Islet precursor cell (in vitro differentiated cells): ENCODE measurements at regions not wholly inside any gene's neighbourhood (a gene's known extent, or its start where the extent isn't known, plus 50 kb on each side); places are given as distances from the start of the nearest gene placed in this dataset.

Experiments
- DNase-seq: peaks from one replicate; pipeline ENCODE4 v3.0.0-alpha.2; 2018

DNA sequence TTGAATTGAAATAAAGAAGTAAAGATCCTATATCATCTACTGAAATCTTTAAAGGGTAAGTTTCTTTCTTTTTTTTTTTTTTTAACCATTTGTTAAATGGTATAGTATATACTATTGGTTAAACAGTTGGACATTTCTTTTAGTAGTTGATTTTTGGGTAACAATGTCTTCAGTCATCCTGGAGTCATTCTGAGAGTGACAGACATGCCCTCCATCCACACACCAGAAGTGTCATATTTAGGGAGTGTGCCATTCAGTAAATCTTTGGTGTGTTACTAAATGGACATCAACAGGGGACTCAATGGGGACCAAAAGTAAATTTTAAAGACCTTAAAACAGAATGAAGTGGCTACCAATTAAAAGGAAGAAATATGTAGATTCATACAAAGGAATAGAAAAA, 50.8 kb upstream of the SLC39A10 start:
- DNase-seq: no peak

DNA sequence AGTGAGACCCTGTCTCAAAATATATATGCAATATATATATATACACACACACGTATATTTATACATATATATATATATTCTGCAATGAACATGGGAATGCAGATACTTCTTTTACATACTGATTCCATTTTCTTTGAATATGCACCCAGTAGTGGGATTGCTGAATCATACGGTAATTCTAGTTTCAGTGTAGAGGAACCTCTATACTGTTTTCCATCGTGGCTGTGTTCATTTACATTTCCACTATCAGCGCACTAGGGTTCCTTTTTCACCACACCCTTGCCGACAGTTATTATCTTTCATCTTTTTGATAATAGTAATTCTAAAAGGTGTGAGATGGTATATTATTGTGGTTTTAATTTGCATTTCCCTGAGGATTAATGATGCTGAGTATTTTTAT, 52.3 kb upstream of the SLC39A10 start:
- no peak for DNase-seq

DNA sequence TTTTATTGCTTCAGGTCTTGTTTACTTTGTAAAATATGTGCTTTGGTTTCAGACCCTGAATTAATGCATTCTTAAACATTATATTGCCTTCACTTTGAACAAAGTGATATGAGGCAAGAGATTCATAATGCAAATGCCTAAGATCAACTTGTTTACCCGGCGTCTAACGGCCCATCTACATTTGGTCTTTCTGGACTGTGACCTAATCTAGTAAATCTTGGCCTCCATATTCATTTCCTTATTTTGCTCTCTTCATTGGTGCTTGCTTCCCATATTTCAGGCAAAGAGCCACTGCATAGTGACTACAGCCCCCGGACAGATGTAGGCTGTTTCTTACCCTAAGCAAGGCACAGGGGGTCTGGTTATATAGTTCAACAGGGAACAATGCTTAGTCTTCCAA, 53.0 kb upstream of the SLC39A10 start:
- DNase-seq: no peak

DNA sequence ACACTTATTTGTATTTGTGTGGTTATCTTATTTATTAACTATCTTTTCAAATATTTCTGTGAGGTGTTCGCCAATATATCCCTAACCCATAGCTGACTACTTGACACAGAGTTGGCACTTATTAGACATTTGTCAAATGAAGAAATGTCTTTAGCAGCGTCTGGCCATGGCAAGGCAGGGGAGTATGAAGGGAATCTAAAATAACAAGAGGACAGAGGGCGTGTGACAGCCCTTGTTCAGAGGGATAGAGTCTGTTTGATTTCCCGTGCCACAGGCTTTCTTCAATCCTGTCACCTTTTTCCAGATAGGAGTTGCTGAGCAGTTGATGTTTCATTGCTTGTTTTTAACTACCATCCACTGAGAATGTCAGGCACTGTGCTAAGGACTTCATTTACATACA, 53.6 kb upstream of the SLC39A10 start:
- DNase-seq: no peak

DNA sequence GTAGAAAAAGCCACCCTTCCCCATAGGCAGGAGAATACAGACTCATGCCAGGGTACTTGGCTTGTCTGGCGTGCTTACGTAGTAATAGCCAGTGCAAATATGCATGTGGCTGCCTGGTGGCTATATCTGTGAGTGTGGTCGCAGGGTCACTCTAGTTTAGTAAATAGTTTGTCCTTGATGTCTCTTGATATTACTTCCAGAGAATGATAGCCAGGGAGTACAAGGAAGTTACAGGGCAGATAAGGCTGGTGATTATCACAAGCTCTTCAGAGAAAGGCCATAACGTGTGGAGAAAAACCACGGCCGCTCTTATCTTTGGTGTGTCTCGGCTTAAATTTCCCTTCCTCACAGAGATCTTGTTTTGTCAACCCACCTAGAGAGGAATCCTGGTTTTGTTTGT, 54.3 kb upstream of the SLC39A10 start:
- DNase-seq: no peak

DNA sequence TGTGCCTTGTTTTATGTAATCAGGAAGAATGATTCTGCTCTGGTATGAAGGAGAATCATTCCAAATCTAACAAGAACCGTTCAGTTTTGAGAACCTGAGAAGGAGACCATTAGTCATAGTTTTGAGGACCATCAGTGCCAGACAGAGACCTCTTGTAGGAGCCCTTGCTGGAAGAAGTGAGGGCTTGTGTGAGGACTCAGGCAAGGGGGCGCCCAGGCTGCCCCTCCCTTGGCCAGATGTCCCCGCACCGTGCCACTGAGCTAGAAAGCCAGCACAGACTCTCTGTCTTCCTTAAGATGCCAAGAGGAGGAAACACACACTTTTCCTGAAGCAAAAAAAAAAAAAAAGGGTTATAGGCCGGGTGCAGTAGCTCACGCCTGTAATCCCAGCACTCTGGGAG, 55.7 kb upstream of the SLC39A10 start:
- DNase-seq: no peak

DNA sequence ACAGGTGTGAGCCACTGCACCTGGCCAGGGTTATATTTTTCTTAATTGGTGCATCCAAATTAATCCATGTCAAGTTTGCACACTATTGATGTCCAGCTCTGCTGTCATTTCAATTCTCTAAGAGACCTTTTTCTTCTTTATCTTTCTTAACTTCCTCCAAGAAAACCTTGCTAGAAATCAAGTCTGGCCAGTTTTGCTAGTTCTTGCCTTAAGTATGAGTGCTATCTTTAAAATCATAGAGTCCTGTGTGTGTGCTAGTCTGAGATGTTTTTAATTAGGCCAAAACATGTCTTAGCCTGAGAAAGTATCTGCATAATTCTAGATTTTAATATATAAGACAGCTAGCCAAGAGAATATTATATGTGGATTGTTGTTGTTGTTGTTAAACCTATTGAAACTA, 56.2 kb upstream of the SLC39A10 start:
- no peak for DNase-seq

DNA sequence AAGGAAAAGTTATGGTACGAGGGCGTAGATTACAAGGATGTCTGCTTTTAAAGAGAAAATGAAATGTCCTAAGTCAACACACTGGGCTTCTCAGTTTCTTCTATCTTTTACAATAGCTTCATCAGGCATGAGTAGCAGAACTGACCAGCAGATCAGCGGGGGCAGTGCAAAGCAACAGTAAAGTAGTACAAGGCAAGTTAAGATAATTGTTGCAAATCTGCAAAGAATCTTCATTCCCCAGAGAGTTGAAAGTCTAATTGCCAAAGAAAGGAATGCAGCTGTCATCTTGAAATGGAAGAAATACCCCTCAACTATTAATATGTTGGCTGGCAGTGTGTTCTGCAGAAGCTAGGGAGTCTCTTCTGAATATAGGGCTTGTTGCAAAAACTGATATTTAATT, 60.2 kb upstream of the SLC39A10 start:
- no peak for DNase-seq

DNA sequence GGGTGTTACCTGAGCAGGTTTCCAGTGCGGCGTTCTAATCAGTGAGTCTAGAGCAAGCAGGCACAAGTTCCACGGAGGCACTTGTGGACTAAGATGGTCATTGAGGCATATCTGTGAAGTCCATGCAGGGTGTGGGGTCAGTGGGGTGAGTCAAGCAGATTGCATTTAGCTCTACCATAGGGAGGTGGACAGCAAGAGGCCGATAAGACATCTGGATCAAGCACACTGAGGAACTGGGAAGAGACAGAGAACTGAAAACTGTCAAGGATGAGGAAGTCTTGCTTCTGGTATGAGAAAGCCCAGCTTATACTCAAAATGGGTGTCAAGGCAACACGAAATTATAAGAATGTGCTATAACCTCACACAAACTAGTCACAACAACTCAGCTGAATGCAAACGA, 61.2 kb upstream of the SLC39A10 start:
- no peak for DNase-seq

DNA sequence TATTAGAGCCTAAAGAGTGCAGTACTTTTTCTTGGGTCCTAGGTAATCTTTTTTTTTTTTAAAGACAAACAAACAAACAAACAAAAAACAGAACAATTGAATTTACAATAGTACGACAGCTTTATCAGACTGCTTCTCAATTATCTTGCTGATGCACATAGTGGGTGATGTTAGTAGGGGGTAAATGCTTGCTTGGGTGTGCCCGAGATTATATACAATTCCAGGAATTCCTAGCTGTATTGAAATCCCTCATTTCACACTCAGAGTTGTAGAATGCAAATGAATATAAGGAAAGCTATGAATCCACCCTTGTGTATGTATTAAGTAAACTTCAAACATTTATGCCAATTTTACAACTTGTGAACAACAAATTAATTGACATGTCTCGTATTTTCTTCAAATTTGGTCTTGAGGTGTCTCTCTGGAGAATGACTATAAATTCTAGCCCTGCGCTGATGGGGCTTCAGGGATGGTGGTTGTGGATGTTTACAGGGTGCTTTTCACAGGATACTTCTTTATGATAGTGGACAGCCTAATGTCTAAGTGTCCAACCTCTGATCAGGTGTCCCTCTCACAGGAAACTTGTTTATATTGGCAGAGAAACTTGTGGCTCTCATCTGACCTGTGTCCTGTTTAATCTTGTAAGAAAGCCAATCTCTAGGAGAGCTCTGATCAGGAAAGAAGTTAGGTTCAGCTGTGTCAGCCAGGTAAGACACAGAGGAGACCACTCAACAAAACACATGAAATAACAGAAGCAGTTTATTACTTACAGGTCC, 61.9 kb upstream of the SLC39A10 start:
- DNase-seq: no peak

DNA sequence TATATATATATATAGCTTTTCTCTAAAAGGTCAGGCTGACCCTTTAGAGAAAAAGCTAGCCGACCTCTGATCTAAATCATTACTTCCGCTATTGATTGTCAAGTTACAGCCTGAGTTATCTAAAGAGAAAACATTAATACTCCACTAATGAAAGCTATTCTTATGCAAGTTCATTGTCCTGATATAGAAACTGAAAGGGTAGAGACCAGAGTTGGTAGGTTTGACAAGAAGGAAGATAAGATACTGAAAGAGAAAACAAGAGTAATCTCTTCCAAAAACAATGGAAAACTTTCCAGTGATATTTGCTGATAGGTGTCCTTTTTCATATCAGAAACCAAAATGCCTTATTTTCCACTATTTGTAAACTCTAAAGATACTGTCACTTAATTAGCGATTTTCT, 62.8 kb upstream of the SLC39A10 start:
- DNase-seq: no peak

DNA sequence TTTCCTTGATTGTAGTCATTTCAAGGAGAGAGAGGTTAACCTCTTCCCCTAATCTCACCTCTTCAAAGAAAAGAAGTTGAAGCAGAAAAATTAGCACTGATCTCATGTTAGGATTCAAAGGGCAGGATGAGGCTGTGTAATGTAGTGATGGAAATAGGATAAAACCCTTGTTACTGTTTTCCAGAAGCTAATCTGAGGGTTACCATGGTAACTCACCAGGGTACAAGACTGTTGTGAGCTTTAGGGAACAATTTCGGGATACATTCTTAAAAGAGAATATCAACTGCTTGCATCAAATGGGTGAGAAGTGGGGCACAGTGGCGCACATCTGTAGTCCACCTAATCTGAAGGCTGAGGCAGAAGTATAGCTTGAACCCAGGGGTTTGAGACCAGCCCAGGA, 64.9 kb upstream of the SLC39A10 start:
- no peak for DNase-seq

DNA sequence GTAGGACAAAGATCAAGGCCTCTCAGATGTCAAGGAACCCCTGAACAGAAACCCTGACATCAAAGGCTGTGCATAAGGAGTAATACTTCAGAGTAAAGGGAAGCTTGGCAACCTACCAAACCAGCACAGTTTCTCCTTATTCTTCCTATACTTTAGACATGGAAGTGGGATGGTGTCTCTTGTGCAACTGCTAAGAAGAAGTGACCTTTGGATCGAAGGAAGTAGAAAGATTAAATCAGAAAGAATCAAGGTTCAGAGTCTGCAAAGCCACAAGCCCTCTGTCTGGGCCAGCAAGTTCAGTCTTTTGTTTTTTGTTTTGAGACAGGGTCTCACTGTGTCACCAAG, 66.2 kb upstream of the SLC39A10 start:
- no peak for DNase-seq

DNA sequence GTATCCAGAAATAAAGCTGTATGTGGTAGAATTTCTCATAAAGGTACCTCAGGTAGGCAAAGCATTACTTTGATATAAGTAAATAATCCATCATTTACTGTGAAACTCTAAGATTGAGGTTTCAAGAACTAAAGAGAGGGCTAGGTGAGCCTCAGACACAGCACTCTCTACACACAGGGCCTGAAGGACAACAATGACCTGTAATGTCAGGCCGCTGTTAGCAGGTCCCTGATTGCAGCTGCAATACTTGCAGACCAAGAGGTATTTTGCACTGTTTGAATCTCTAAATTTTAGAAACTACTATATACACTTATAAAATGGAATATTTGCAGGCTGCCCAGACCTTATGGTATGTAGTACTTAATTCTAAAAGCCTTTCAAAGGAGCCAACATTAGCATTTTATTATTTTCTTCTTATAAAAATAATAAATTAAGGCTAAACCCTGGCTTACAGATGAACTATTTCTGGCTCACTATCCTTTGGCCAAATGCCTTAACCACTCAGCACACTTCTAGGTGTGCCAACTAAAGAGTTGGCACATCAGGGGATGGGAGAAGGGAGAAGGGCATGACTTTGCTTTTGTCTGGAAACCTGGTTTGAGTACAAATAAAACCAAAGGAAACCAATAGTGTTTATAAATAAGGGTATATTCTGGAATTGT, 66.7 kb upstream of the SLC39A10 start:
- no peak for DNase-seq

DNA sequence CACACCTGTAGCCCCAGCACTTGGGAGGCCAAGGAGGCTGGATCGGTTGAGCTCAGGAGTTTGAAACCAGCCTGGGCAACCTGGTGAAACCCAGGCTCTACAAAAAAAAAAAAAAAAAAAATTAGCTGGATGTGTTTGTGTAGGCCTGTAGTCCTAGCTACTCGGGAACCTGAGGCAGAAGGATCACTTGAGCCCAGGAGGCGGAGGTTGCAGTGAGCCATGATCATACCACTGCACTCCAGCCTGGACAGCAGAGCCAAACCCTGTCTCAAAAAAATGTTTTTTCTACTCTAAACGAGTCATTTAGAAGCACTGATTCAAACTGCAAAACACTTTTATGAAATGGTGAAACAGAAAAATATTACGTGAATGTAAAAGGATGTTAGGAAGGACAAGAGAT, 69.1 kb upstream of the SLC39A10 start:
- DNase-seq: no peak

DNA sequence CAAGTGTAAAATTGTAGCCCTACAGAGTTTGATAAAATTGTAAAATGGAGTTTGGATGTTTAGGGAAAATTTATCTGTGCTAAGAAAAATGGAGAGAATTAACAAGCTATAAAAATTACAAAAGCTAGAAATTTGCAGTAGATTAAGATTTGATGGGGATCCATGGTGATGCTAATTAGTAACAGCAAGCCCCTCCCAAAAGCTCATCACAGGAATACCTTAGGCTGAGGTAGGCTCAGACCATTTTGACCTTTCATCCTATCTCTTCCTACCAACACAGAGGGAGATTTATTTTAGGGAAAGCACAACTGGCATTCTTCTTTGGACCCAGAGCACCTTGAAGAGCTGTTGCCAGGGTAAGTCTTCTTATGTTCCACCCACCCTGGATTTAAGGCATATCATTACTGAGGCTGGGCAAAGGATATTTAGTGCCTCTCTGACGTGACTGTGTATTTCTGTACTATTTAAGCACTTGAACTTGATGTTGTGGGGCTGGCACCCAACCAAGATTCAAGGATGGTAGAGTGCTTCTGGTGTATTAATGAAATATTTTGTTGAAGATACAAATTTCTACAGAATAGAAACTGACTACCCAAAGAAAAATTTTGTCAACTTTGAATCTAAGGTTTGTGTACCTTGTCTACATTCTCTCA, 70.8 kb upstream of the SLC39A10 start:
- DNase-seq: no peak

DNA sequence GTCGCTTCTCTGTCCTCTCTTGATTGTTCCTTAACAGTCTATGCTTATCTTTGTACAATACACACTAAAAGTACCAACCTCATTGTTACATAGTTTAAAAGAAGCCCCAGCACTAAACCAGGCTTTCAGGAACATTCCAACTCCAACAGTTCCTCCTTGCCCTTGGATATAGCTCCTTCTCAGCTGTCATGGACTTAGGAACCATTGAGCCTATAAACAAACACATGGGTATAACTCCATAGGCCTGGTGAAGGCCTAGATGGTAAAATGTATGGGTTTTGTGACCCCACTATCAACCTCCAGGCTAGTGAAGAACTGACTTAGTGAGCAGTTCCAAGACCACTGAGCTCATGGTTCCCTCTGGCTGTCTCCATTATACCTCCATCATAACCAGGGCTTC, 74.8 kb upstream of the SLC39A10 start:
- no peak for DNase-seq

DNA sequence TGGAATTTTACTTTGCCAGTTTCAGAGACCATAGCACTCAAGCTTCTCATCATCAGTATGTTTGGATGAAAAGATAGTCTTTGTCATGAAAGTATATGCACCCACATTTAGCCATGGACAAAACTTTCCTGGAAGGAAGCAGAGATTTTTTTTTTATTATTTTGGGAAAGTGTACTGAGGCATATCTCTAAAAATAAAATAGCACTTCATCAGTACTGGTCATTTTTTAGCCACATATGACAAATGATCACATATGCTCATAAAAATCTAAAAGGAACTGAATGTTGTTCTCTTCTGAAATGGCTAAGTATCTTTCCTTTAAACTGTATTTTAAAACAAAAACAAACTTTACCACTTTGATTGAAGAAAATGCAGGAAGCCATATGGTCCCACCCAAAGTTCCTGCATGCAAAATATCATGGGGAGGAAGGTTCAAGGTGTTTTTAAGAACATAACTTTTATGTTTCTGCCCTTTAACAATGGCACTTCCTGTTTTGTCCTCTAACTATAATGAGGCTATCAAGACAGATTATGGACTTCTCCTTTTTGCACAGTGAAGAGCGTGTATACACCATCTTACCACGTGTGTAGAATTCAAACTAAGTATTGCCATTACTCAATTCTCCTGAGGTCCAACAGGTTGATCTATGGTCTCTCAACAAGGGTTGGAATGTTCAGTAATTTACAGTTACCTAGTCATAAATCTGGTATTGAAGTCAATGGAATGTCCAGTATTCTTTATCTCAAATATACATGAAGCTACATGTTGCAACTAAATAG, 77.1 kb upstream of the SLC39A10 start:
- DNase-seq: no peak

DNA sequence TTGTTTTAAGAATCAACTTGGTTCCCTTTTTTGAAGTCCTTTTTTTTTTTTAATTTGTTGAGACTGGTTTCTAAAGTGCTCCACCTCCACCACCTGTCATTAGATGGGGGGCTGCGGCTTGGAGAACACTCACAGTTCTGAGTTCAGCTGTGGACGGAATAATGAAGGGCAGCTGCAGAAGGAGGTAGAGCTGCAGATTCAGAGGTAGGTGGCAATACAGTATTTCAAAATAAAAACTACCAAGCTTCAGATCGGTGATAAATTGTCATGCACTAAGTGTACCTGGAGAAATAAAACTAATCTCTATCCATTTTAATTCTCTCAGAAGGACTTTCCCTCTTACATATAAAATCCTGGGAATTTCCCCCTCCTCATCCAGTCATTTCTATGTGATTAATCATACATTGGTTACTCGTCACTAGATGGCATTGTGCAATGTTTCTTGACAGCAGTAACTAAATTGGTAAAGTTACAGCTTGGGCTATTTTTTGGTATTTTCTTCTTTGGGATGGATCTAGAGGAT, 81.1 kb upstream of the SLC39A10 start:
- no peak for DNase-seq

DNA sequence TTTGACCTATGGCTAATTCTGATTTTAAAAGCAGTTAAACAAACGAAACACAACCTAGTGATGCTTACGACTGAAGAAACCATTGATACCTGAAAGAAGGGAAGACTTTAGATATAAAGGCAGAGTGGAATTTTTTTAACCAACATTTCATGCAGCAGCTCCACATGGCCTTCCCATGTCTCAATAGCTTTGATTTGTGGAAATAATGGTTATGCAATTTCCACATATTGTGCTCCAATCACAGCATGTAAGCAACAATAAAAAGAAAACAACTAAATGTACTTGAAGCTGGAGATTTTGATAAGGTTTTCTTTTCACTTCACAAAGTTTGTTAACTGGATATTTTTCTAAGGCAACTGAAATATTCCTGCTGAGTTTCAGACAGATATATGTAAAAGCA, 82.0 kb upstream of the SLC39A10 start:
- no peak for DNase-seq

DNA sequence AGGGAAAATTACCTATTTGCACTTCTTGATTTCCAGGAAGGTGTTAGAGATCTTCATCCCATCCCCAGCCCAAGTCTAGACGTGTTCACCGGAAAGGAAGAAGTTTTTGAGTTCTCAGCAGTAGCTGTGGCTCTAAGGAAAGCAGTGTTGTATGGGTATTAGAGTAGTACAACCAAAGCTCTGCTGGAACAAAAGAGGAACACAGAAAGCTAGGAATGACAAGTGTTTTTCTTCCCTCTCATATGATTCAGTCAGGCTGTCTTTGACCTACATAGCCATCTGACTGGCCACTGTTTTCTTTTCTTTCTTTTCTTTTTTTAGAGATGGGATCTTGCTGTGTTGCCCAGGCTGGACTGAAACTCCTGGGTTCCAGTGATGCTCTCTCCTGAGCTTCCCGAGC, 82.7 kb upstream of the SLC39A10 start:
- no peak for DNase-seq

DNA sequence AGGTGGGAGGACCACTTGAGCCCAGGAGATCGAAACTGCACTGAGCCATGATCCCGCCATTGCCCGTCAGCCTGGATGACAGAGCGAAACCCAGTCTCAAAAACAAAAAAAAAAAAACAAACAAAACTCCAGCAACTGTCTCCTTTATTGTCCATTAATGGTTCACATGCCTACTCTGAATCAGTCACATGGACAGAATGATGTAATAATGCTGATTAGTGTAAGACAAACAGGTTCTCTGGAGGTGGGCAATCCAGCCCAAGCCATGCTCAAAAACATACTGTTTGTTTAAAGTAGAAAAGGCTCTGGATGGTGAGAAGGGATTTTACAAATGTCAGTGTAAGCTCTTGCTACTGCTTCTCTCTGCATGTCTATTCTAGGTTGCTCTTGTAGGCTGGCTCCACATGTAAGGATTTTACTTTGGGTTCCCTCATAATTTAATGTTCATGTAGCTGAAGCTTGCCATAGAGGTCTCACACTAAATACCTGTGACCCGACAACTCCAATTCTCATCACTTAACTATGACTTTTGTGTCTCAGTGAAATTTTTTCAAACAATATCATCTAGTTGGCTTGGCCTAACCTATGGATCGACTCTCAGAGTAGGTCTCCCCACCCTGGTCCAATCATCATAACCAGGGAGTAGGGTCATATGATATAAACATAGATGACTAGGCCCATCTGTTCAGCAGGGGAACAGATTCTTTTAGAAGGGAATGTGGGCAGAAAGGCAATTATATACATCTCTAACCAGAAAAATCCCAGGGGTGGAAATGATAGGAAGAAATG, 83.9 kb upstream of the SLC39A10 start:
- no peak for DNase-seq

DNA sequence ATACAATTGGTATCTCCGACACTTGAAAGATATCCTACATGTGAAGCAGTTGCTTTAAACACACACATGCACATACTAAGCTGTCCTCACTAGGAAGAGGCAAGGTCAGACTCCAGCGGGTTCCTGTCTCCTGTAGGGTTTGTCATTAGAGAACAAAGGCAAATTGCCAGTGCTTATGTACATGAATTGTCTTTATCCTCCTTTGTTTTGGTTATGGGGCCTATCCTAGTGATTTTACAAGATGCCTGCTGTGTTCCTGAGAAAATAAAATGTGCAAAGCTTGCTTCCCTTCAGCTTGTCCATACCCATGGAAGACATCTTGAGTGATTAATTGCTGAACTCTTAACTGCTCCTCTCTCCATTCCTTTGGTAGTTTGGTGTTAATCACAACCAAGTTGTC, 86.7 kb upstream of the SLC39A10 start:
- DNase-seq: no peak
